ENCODE measurements at regions not wholly inside any gene's neighbourhood (a gene's known extent, or its start where the extent isn't known, plus 50 kb on each side); places are given as distances from the start of the nearest gene placed in this dataset.

DNA sequence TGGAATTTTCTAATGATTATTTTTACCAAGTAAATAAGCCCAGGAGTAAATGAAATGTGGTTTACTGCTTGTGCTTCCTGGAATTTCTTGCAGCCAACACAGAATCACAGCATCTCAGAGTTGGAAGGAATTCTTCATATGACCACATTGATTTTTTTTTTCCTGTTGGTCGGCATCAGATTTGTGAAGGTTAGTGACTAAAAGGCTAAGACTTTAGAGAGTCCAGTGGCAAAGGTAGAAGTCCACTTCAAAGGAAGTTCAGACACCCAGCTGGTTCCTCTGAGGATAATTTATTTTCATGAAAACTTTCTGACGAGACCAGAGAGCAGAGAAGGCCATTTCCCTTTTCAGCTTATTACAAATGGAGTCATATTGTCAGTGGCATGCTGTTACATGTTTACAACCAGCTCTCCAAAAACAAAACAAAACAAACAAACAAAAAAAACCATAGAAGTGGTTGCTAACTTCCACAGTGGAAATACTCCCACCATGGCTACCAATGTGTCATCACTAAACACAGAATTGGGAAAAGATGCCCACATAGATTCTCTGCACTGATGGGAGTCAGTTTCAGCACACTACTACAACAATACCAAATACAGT lies 77.2 kb upstream of the CDC42BPA start:
- DNase-seq (no peak), ATAC-seq (no peak)
- H3K4me1 ChIP-seq: peaks cover 0 to 5% of the 10 kb centered on the region in 2 donors
- TF ChIP-seq, protein P1, sequence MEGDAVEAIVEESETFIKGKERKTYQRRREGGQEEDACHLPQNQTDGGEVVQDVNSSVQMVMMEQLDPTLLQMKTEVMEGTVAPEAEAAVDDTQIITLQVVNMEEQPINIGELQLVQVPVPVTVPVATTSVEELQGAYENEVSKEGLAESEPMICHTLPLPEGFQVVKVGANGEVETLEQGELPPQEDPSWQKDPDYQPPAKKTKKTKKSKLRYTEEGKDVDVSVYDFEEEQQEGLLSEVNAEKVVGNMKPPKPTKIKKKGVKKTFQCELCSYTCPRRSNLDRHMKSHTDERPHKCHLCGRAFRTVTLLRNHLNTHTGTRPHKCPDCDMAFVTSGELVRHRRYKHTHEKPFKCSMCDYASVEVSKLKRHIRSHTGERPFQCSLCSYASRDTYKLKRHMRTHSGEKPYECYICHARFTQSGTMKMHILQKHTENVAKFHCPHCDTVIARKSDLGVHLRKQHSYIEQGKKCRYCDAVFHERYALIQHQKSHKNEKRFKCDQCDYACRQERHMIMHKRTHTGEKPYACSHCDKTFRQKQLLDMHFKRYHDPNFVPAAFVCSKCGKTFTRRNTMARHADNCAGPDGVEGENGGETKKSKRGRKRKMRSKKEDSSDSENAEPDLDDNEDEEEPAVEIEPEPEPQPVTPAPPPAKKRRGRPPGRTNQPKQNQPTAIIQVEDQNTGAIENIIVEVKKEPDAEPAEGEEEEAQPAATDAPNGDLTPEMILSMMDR (IDR thresholded peaks at IDR 0.05): no peak
- H3K9me3 ChIP-seq: no peaks in the 10 kb centered on the region
- no peaks in the 10 kb centered on the region for H3K36me3 ChIP-seq
- intact Hi-C loops (cut with DNase I): no loop called here
- H3K27me3 ChIP-seq: no peaks in the 10 kb centered on the region
- no peak overlapping the region for H3K4me3 ChIP-seq
- no peak overlapping the region for H3K27ac ChIP-seq

DNA sequence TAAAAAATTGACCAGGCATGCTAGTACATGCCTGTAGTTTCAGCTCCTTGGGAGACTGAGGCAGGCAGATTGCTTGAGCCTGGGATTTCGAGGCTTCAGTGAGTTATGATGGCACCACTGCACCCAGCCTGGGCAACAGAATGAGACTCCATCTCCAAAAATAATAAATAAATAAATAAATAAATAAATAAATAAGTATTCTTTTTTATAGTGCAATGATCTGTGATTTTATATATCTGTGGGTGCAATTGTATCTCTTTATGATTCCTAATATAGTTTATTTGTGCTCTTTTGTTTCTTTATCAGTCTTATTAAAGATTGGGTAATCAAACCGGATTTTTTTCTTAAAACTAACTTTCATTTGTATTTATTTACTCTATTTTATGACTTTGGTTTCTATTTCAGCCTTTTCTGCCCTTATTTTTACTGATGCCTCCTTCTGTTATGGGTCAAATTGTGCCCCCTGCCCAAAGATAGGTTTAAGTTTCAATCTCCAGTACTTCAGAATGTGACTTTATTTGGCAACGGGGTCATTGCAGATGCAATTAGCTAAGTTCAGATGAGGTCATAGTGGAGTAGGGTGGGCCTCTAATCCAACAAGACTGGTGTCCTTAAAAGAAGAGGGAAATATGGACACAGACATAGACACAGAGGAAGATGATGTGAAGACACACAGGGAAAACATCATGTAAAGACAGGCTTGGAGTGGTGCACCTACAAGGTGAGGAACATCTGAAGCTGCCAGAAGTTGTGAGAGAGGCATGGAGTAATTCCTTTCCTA lies 74.9 kb upstream of the CDC42BPA start:
- ATAC-seq (no peak), DNase-seq (no peak)
- TF ChIP-seq, protein P1 (IDR thresholded peaks at IDR 0.05): no peak
- peaks cover 0 to 5% of the 10 kb centered on the region in 2 donors for H3K4me1 ChIP-seq
- no peaks in the 10 kb centered on the region for H3K27me3 ChIP-seq
- H3K4me3 ChIP-seq: no peak overlapping the region
- H3K27ac ChIP-seq: no peak overlapping the region
- intact Hi-C loops (cut with DNase I): no loop called here
- H3K36me3 ChIP-seq: no peaks in the 10 kb centered on the region
- H3K9me3 ChIP-seq: no peaks in the 10 kb centered on the region

DNA sequence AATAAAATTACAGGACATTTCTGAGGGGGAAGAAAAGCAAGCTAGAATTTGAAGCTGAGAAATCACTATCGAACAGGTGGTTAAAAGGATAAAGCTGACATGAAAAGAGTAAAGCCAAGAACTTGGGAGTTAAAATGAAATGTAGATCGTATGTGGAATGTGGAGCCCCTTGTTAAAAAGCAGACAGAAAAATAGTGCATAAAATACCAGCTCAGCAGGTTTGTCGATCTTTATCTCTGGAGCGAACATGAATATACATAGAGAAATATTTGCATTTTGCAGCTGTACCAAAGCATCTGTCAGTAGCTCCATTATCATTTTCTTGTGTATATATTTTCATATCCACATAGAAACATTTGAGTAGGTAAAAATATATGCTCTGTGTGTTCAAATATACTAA lies 73.6 kb upstream of the CDC42BPA start:
- intact Hi-C loops (cut with DNase I): no loop called here
- Histone ChIP-seq H3K4me3 (no peak overlapping the region), H3K27me3 (no peaks in the 10 kb centered on the region), H3K36me3 (no peaks in the 10 kb centered on the region), H3K9me3 (no peaks in the 10 kb centered on the region), H3K4me1 (no peaks in the 10 kb centered on the region), H3K27ac (no peak overlapping the region)
- TF ChIP-seq, protein P1 (IDR thresholded peaks at IDR 0.05): no peak
- DNase-seq: peak in 1 of 4 donors; percentile 32
- ATAC-seq: no peak

DNA sequence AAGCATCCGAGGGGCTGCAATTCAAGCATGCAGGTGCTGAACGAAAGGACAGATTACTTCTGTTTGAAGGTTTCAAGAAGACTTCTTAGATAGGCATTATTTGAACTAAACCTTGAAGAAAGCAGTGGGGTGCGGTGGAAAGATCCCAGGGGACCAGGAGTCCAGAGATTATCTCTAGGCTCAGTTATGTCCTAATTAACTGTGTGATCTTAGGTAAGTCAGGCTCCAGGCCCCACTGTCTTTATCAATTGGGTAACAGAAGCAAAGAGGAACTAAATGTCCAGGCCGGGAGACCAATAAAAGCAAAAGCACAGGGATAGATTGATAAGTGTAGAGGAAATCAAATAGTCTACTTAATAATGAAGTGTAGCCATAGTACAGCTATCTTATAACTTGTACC lies 72.9 kb upstream of the CDC42BPA start:
- TF ChIP-seq, protein P1 (IDR thresholded peaks at IDR 0.05): no peak
- ATAC-seq (no peak), DNase-seq (no peak)
- intact Hi-C loops (cut with DNase I): no loop called here
- Histone ChIP-seq H3K4me1 (no peaks in the 10 kb centered on the region), H3K36me3 (no peaks in the 10 kb centered on the region), H3K9me3 (no peaks in the 10 kb centered on the region), H3K27me3 (no peaks in the 10 kb centered on the region), H3K4me3 (no peak overlapping the region), H3K27ac (no peak overlapping the region)

DNA sequence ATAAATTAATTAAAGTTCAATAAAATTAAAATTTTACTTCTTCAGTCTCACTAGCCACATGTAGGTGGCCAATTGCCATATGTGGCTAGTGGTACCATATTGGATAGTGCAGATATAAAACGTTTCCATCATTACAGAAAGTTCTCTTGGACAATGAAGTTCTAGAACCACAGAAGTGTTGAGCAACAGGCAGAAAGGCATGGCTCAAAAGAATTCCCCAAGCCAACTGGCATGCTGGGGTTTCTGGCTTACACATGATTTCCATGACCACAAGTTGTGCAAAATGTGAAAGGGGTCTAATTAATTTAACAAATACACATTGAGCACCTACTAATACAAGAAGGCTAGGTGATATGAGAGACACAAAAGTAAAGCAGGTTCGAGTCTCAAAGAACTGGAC lies 72.2 kb upstream of the CDC42BPA start:
- Histone ChIP-seq H3K4me3 (no peak overlapping the region), H3K4me1 (no peaks in the 10 kb centered on the region), H3K36me3 (no peaks in the 10 kb centered on the region), H3K27ac (no peak overlapping the region), H3K9me3 (no peaks in the 10 kb centered on the region), H3K27me3 (no peaks in the 10 kb centered on the region)
- TF ChIP-seq, protein P1 (IDR thresholded peaks at IDR 0.05): no peak
- ATAC-seq (no peak), DNase-seq (no peak)
- intact Hi-C loops (cut with DNase I): no loop called here

Measured in left lung (tissue), 4 donors.